Tibial nerve (tissue), 4 donors: ENCODE measurements at regions not wholly inside any gene's neighbourhood (a gene's known extent, or its start where the extent isn't known, plus 50 kb on each side); places are given as distances from the start of the nearest gene placed in this dataset.
A peak's percentile ranks its signal among the peaks of the same experiment; 100 is the strongest.

ENCODE experiments used
- DNase-seq, 2 donors: peaks; one replicate each; pipeline ENCODE4 v3.0.0-alpha.2; 2019; ENCODE audit warnings: low spot score in 2 of 2
- H3K27ac ChIP-seq, 4 donors: fragments of 200-600 bp; sonication (generic) in 3 of 4; one replicate each; pipeline ENCODE4 v1.5.1; 2017 to 2019; ENCODE audit warnings: mild to moderate bottlenecking in 1 of 4
- H3K27me3 ChIP-seq, 2 donors: fragments of 200-600 bp; sonication (generic) in 1 of 2; one replicate each; pipeline versions ENCODE4 v1.5.1 to v1.6.0; 2017 to 2019
- H3K36me3 ChIP-seq, 3 donors: fragments of 200-600 bp; sonication (generic); one replicate each; pipeline ENCODE4 v1.5.1; 2018 to 2019
- H3K4me1 ChIP-seq, 4 donors: fragments of 200-600 bp; sonication (generic) in 3 of 4; one replicate each; pipeline ENCODE4 v1.5.1; 2017 to 2019
- H3K4me3 ChIP-seq, 4 donors: fragments of 200-600 bp; sonication (generic) in 3 of 4; one replicate each; pipeline ENCODE4 v1.5.1; 2017 to 2019; ENCODE audit warnings: mild to moderate bottlenecking in 1 of 4, moderate library complexity in 1 of 4
- H3K9me3 ChIP-seq, 4 donors: fragments of 200-600 bp; sonication (generic) in 3 of 4; one replicate each; pipeline ENCODE4 v1.5.1; 2017 to 2019
- CTCF ChIP-seq, 5 experiments: fragments of 200-600 bp in 3 of 5; fragments of 450-650 bp in 2 of 5; sonication (generic) in 3 of 5; IDR thresholded peaks; one replicate each; pipeline ENCODE4 v1.5.1; 2016 to 2019; ENCODE audit warnings: antibody characterized with exemption in 5 of 5, mild to moderate bottlenecking in 3 of 5, moderate library complexity in 2 of 5
- EP300 ChIP-seq, 2 donors: sonication (generic); formaldehyde crosslinking; IDR thresholded peaks; one replicate each; pipeline ENCODE4 v1.6.1; 2017; ENCODE audit warnings: antibody characterized with exemption in 2 of 2, mild to moderate bottlenecking in 1 of 2
- POLR2A ChIP-seq, 2 donors: fragments of 450-650 bp; IDR thresholded peaks; one replicate each; pipeline ENCODE4 v1.6.1; 2017; ENCODE audit warnings: antibody characterized with exemption in 2 of 2, mild to moderate bottlenecking in 2 of 2, moderate library complexity in 2 of 2
- WGBS, 2 donors: methylation state at CpG; one replicate each; pipeline ENCODE4 v1.1.5; 2018; 5-methylcytosine and 5-hydroxymethylcytosine counted together

GRCh38 chr6:15897063-15897876, 231.6 kb upstream of the MYLIP start:
- DNase-seq = peak in 1 of 2 donors; percentile 61
- H3K4me3 ChIP-seq = peak overlapping the region in 1 of 4 donors; percentile 6
- TF ChIP-seq POLR2A (IDR thresholded peaks at IDR 0.05) = no peak
- TF ChIP-seq CTCF (IDR thresholded peaks at IDR 0.05) = no peak
- peak; percentile 11 to 63 for TF ChIP-seq EP300 (IDR thresholded peaks at IDR 0.05)
- H3K36me3 ChIP-seq = no peaks in the 10 kb centered on the region
- peaks cover 0 to 17% (median 0%) of the 10 kb centered on the region in 4 donors for H3K4me1 ChIP-seq
- peaks cover 0 to 4% (median 0%) of the 10 kb centered on the region in 4 donors for H3K9me3 ChIP-seq
- H3K27ac ChIP-seq = peak overlapping the region in 2 of 4 donors; percentile 38 to 65
- 22 to 23% methylated on average over 8 of the region's 8 CpGs for WGBS, 2 donors
- H3K27me3 ChIP-seq = no peaks in the 10 kb centered on the region

DNA sequence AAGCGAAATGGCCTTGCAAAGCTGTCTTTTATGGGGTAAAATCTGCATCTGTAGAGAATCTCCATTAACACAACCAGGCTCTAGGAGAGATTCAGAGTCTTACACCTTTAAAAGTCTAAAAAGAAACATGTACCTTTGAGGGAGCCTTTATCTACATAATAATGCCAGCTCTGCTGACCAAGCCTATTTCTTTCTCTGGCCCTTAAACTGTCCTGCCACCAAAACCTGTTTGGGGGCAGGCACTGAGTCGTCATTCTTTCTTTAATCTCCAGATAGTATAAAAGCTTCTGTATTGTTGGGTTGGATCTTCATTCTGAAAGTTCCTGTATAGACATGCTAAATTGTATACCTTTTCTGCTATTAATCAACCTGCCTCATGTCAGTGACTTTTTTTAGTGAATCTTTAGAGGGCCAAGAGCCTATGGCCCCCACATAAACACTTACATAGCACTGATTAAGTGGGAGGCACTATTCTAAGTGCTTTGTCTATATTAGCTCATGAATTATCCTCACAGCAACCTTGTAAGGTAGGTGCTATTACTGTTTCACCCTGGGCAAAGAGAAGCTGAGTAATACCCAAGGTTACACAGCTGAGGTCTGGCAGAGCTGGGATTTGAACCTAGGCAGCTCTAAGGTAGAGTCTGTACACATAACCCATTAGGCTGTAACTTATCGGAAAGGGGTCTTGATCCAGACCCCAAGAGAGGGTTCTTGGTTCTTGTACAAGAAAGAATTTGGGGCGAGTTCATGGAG, 232.3 kb upstream of the DTNBP1 start:
- Histone ChIP-seq H3K4me3 (no peak overlapping the region), H3K4me1 (peaks cover 0 to 17% (median 0%) of the 10 kb centered on the region in 4 donors), H3K9me3 (peaks cover 0 to 4% (median 0%) of the 10 kb centered on the region in 4 donors), H3K27ac (no peak overlapping the region), H3K27me3 (no peaks in the 10 kb centered on the region), H3K36me3 (no peaks in the 10 kb centered on the region)
- WGBS, 2 donors = 90 to 94% methylated on average over 4 of the region's 4 CpGs
- TF ChIP-seq POLR2A (IDR thresholded peaks at IDR 0.05) (no peak), CTCF (IDR thresholded peaks at IDR 0.05) (no peak), EP300 (IDR thresholded peaks at IDR 0.05) (no peak)
- no peak for DNase-seq

GRCh38 chr6:15893556-15894253, 230.9 kb upstream of the DTNBP1 start:
- Histone ChIP-seq H3K9me3 (peaks cover 0 to 4% (median 0%) of the 10 kb centered on the region in 4 donors), H3K36me3 (no peaks in the 10 kb centered on the region), H3K27ac (no peak overlapping the region), H3K4me3 (no peak overlapping the region), H3K27me3 (no peaks in the 10 kb centered on the region), H3K4me1 (peaks cover 0 to 17% (median 0%) of the 10 kb centered on the region in 4 donors)
- no peak for TF ChIP-seq EP300 (IDR thresholded peaks at IDR 0.05)
- peak in 1 of 5 experiments; percentile 20 for TF ChIP-seq CTCF (IDR thresholded peaks at IDR 0.05)
- TF ChIP-seq POLR2A (IDR thresholded peaks at IDR 0.05) = no peak
- DNase-seq = no peak
- WGBS, 2 donors = 66 to 70% methylated on average over 5 of the region's 5 CpGs

DNA sequence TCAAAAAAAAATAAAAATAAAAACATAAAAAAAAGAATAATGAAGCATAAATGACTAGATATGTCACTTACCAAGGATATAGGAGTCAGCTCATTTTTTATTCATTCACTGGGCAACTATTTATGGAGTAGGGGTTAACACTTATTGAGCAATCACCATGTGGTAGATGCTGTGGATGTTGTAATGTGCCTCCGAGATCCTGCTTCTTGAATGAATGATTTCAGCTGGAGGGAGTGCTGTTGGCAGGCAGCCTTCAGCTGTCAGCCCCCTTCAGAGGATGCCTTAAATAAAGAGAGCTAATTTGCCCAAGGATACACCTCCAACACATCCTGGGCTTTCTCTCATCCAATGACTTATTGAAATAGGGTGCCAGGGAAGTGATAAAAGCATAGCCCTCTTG, 229.5 kb upstream of the DTNBP1 start:
- 46 to 72% methylated on average over 1 of the region's 1 CpG for WGBS, 2 donors
- TF ChIP-seq CTCF (IDR thresholded peaks at IDR 0.05) (no peak), EP300 (IDR thresholded peaks at IDR 0.05) (peak in 1 of 2 donors; percentile 60), POLR2A (IDR thresholded peaks at IDR 0.05) (no peak)
- Histone ChIP-seq H3K27me3 (no peaks in the 10 kb centered on the region), H3K36me3 (no peaks in the 10 kb centered on the region), H3K4me3 (no peak overlapping the region), H3K4me1 (peaks cover 0 to 13% (median 0%) of the 10 kb centered on the region in 4 donors), H3K27ac (no peak overlapping the region), H3K9me3 (peaks cover 0 to 4% (median 0%) of the 10 kb centered on the region in 4 donors)
- no peak for DNase-seq
